GM19452 (cell line): ENCODE measurements at regions not wholly inside any gene's neighbourhood (a gene's known extent, or its start where the extent isn't known, plus 50 kb on each side); places are given as distances from the start of the nearest gene placed in this dataset.

Experiments used
- ATAC-seq: cut with Tn5 transposase; IDR thresholded peaks from one replicate; pipeline ENCODE4 v1.9.1; 2021; ENCODE audit not compliant: unreplicated experiment

DNA sequence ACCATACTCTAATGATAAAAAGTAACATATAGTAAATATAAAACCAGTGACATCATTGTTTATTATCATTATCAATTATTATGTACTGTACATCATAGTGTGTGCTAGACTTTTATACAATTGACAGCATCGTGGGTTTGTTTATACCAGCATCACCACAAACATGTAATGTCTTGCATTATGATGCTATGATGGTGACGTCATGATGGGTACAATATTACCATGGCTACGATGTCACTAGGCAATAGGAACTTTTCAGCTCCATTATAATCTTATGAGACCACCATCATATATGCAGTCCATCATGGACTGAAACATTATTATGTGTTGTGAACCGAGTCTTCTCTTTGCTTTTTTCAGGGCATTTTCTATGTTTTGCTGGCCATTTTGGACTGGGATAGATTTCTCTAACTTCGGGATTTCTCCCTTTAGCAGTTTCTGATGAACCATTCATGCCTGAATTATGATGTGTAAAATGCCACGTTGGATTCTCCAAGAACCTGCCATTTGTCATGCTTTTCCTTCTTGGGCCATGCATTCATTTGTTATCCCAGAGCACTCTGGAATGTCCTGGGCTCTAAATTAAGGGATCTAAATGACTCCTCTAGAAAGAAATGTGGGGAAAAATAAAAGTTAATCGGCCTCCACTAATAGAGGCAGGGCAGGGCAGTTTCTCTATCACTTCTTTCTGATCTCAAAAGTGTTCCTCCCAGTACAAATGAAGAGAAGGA lies 325.6 kb upstream of the TNP1 start:
- no peak for ATAC-seq

- no peak for ATAC-seq
Observed at GRCh38 chr2:217184242-217184641, 324.4 kb upstream of the TNP1 start.

DNA sequence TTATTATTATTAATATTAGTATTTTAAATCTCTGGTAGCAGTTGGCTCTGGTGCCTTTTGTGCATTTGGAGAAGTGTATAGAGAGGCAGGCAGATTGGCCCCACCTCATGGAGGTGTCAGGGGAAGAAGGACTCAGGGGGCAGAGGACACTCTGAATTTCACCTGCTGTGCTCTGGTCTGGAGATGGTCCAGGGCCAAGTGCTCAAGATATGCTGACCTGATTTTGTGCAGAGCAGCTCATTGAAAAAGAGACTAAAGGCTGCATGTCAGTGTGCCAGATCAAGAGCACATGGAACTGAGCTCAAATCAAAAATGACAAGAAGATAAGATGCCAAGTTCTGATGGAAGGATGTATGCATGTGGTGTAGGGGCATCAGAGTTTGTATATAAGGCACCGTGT lies 323.6 kb upstream of the TNP1 start:
- ATAC-seq, result no peak

- no peak for ATAC-seq
Observed at GRCh38 chr2:217182926-217183325, 323.1 kb upstream of the TNP1 start.

DNA sequence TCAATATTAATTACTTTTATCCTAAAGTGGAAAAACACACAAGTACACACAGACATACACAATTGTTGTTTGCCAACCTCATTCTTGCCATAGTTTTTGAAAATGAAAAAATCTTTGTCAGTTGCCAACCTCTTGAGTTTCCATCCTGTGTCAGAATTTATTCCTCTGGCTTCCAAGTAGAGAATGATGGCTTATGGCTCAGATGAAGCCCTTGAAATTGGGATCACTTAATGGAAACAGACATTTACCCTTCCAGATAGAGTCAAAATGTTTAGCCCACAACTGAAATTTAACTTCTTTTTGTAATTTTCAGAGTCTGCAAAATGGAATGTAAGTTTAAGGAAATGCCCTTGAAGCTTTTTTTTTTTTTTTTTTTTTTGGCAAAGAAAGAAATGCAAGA lies 321.6 kb upstream of the TNP1 start:
- ATAC-seq, result no peak

DNA sequence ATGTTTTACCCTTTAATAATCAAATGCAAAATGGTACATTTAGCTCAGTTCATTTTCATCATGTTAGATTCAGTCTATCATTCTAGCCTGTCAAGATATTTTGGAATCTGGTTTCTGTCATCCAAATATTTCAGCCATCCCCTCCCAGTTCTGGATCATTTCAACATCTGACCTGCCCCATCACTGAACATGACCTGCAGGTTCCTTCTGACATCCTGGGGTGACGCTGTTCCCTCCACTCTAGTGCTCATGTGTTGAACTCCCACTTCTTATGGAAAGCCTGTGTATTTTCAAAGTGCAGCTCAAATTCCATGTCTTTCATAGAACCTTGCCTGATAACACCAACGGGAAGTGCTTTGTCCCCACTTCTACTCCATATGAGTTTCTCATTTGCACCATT lies 320.0 kb upstream of the TNP1 start:
- ATAC-seq, result no peak

DNA sequence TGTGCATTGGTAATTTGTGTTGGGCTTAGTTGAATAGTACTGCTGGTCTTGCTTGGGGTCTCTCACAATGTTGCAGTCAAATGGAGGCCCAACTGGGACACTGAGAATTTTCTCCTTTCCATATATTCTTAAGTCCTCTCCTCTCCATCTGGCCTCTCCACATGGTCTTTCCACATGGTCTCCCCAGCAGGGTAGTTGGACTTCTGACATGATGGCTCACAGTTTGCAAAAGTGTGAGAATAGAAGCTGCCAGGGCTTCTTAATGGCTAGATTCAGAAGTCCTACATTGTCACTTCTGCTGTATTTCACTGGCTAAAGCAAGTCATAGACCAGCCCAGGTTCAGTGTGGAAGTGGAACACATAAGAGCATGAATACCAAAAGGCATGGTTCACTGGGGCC lies 318.5 kb upstream of the TNP1 start:
- no peak for ATAC-seq

DNA sequence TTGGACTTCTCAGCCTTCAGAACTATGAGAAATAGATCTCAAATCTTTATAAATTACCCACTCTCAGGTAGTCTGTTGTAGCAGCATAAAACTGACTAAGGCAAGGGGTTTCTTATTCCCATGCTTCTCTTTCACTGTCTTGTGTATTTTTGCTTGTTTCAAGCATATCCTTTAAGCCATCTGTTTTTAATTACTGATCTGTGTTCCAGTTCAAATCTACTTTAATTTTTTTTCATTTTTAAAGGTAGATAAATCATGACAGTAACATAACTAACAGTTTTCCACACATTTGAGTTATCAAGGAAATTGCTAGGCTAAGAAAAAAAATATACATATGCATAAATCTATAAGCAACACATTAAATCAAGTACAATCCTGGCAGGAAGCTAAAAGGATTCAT lies 317.9 kb upstream of the TNP1 start:
- ATAC-seq, result no peak

DNA sequence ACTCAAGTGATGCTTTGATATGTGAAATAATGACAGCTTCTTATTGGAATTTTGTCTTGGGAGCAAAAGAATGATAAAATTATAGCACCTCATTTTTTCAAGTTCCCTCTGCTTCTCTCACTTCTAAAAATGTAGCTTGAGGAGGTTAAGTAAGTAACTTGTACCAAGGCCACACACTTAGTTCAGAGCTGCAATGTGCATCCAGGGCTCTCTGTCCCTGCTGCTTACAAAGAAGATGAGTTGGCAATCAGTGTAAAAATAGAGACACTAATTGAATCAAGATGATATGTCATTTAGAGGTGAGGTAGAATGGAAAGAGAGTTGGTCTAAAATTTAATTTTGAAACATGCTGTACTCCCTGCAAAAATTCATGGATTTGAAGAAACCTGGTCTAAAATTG lies 312.0 kb upstream of the TNP1 start:
- ATAC-seq, result no peak

DNA sequence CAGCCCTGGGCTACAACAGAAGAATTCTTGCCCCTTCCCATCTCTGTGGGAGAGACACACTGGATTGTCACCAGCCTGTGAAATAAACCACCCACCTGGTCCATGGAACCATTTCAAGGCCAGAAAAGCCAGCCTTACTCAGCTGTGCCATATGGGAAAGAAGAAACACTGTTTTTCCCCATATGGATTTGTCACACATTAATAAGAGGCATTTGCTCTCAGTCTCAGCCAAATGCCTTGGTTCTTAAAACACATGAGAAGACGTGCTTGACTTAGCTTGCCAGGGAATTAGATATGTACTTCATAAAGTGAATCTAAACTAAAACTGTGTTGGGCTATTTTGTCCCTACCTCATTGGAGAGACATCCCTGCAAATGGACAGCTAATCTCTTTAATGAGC lies 308.6 kb upstream of the TNP1 start:
- no peak for ATAC-seq

- no peak for ATAC-seq
Observed at GRCh38 chr2:217167531-217167930, 307.7 kb upstream of the TNP1 start.

- ATAC-seq, result no peak
Observed at GRCh38 chr2:217166241-217166850, 306.5 kb upstream of the TNP1 start.

DNA sequence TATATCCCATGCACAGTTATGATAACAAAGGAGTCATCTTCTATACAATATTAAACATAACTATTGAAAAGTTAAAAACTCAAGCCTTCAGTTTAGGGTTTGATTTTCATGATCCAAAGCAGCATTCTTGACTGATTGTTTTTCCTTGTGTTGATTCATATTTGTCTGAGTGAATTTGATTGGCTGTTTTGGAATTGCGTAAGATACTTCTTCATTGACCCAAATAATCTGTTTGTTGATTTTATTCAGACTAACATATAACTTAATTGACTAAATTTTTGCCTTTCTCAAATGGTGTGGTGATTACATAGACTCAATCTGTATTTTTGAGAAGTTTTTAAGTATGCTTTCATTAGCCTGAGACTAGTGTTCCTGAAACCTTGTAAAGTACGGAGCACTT lies 305.7 kb upstream of the TNP1 start:
- ATAC-seq, result no peak

DNA sequence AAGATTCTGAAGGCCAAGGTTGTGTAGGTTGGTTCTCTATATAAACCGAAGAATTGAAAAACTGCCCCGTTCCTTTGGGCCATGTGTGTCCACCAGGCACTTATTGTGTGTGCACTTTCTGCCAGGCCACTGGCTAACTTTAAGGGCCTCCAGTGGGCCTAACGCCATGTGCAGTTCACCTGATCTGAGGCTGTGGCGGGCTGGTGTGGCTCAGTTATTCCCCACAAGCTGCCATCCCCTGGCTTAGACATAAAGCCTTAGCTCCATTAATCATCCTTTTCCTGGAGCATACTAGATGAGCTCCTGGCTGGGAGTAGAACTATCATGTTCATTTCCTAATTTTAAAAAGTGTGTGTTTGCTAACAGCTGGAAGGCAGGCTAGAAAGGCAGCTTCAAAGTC lies 304.1 kb upstream of the TNP1 start:
- ATAC-seq, result no peak

DNA sequence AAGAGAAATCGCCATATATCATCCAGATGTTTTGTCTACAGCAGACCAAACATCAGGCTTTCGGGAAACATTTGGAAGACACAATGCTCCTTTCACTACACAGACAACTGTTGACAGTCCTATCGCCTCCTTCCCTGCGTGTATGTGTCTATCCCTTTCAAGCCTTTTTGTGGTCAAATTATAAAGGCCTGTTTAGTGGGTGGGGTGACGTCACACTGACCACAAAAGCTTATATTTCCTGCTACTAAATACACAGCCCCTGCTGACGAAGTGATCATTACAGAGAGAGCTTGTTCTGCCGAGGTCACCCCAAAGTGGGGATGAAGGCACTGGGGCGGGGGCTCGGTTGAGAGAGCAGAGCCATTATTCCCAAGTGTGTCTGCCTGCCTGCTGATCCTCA lies 302.7 kb upstream of the TNP1 start:
- no peak for ATAC-seq

DNA sequence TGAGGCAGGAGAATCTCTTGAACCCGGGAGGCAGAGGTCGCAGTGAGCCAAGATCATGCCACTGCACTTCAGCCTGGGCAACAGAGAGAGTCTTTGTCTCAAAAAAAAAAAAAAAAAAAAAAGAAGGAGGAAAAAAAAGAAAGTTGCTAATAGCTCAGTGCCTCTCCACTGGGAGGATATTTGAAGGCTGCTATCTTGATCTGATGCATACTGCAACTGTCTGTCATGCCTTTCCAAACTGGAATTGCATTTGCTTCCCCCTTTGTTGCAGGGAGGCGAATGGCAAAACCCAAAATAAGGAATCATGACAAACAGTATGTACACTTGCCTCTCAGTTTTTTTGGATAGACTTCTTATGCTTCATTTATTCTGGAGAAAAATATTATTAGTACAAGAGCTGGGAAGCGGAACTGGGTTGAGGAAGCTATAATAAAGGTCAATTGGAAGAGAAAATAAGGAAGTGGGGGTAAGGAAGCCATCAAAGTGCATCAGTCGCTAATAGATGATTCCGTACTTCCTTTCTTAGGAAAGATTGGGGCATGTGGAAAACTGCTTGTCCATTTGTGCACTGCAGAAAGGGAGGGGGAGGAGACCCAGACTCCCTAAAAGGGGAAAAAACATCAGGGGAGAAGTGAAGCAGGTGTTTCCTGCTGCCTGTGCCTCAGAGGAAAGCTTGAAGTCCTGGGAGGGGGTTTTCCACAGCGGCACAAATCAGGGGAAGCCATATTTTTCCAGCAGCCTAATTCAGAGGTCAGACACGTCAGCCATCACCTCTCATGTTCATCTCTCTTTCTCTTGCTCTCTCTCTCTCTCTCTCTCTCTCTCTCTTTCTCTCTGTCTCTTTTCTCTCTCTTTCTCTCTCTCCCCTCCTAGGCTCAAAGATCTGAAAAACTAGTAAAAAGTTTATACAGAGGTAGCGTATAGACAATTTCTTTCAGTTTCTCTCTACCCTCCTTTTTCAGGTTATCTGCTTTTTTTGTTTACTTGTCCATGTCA lies 301.4 kb upstream of the TNP1 start:
- ATAC-seq, result no peak

DNA sequence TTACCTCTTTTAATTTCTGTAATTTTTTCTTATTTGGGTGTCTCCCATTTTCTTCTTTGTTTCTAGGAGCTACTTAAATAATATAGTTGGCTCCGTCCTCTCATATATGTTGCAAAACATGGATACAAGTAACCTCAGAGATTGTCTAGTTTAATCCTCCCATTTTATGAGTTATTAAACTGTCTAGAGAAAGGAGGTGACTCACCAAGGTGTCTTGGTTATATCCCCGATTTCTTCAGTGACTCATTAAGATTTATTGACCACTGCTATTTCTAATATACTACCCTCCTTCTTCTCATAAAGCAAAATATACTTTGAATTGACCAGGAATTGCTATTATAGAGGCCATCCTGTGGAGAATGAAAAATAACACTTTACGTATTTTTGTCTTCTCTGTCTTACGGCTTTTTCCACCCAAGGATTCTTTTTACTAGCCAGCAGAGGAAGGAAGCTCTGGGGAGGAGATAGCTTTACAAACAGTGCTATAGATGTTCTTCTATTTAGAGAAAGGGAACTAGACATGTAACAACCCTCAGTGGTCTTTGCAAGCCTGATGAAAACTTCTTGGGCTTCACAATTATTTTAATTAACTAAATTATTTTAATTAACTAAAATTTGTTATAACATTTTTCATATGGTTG lies 300.4 kb upstream of the TNP1 start:
- no peak for ATAC-seq

GRCh38 chr2:217158928-217159327 lies 299.1 kb upstream of the TNP1 start:
- no peak for ATAC-seq

GRCh38 chr2:217157581-217157980 lies 297.7 kb upstream of the TNP1 start:
- ATAC-seq, result no peak

DNA sequence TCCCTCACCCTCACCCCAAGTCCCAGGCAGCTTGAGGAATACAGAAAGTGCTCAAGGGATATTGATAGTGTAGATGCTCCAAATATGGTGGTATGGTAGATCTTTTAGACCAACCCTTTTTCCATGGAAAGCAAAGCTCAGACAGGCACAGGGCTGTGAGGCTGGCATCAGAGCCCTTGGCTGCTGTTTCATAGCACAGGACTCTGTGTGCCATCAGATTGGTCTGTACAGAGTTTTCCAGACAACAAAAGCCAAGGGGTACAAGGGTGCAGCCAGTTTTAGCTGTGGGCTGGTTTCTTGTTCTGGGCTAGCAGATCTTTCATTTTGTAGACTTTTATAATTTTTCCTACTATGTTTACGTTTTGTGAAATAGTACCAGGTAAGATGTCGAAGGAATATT lies 296.9 kb upstream of the TNP1 start:
- ATAC-seq, result no peak

DNA sequence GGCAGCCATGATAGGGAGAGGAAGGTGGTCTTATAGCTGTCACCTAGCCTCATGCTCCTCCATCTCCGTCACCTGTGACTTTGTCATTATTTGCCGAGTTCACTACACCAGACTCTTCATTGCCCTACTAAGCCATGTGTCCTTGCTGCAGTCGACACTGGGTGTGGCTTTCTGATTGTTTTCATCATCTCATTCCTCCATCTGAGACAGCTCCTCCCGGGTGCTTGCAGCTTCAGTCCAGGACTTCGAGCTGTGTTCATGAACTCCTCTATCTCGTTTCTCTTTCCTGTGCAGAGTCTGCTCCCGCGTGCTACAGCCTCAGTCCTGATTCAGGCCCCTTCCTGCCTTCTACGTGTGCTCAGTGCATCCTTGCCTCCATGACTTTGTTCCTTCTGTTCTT lies 295.1 kb upstream of the TNP1 start:
- ATAC-seq, result no peak
